Fibroblast of upper back skin (primary cell): ENCODE measurements at regions not wholly inside any gene's neighbourhood (a gene's known extent, or its start where the extent isn't known, plus 50 kb on each side); places are given as distances from the start of the nearest gene placed in this dataset.
A peak's percentile ranks its signal among the peaks of the same experiment; 100 is the strongest.

ENCODE experiments used
- DNase-seq: peaks from one replicate; pipeline ENCODE4 v3.0.0-alpha.2; 2013

- no peak for DNase-seq
Observed at GRCh38 chr1:69485616-69486015, 82.1 kb upstream of the LRRC7 start.

GRCh38 chr1:69491416-69491815 is 76.3 kb upstream of the LRRC7 start:
- DNase-seq, result peak; percentile 20

GRCh38 chr1:69492286-69492685 is 75.4 kb upstream of the LRRC7 start:
- DNase-seq, result peak; percentile 24

- DNase-seq, result peak; percentile 25
Observed at GRCh38 chr1:69494221-69494620, 73.5 kb upstream of the LRRC7 start.

- no peak for DNase-seq
Observed at GRCh38 chr1:69497441-69498221, 70.1 kb upstream of the LRRC7 start.

- DNase-seq, result no peak
Observed at GRCh38 chr1:69498711-69499110, 69.0 kb upstream of the LRRC7 start.

GRCh38 chr1:69499203-69499803 is 68.4 kb upstream of the LRRC7 start:
- no peak for DNase-seq

GRCh38 chr1:69502991-69503390 is 64.7 kb upstream of the LRRC7 start:
- DNase-seq, result no peak

- no peak for DNase-seq
Observed at GRCh38 chr1:69504730-69505252, 62.9 kb upstream of the LRRC7 start.

- no peak for DNase-seq
Observed at GRCh38 chr1:69506311-69506710, 61.4 kb upstream of the LRRC7 start.

- DNase-seq, result no peak
Observed at GRCh38 chr1:69506721-69507120, 61.0 kb upstream of the LRRC7 start.

- no peak for DNase-seq
Observed at GRCh38 chr1:69510026-69510425, 57.7 kb upstream of the LRRC7 start.

- peak; percentile 77 for DNase-seq
Observed at GRCh38 chr1:69511426-69512192, 56.1 kb upstream of the LRRC7 start.

GRCh38 chr1:69513601-69514000 is 54.1 kb upstream of the LRRC7 start:
- DNase-seq, result peak; percentile 78
